GM19468 (cell line): ENCODE measurements at regions not wholly inside any gene's neighbourhood (a gene's known extent, or its start where the extent isn't known, plus 50 kb on each side); places are given as distances from the start of the nearest gene placed in this dataset.

Experiments used
- ATAC-seq: cut with Tn5 transposase; IDR thresholded peaks from one replicate; pipeline ENCODE4 v1.9.1; 2021; ENCODE audit warnings: mild to moderate bottlenecking, moderate library complexity, moderate number of reproducible peaks; ENCODE audit not compliant: unreplicated experiment; ENCODE audit errors: extremely low read depth

GRCh38 chr14:38469156-38469555 lies 213.3 kb upstream of the CLEC14A start:
- no peak for ATAC-seq

GRCh38 chr14:38442208-38442607 lies 186.3 kb upstream of the CLEC14A start:
- ATAC-seq, result no peak

DNA sequence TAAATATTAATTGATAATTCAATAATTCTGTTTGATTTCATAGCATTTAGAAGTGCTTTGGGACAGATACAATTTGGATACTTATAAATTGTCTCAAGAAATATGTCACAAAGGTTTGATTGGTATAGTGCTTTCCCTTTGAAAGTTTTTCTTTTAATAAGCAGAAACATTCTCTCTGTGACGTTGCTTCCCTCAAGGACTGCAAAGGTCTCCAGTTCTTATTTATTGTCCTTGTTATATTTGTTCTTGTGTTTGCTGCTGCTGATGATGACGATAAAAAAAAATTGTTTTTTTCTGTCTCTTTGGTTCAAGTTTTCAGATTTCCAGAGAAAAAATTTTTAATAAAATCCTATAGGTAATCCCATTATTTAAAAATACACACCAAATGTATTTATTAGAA lies 176.3 kb upstream of the CLEC14A start:
- no peak for ATAC-seq

- ATAC-seq, result no peak
Measured at GRCh38 chr14:38431156-38431555, 175.3 kb upstream of the CLEC14A start.

- no peak for ATAC-seq
Measured at GRCh38 chr14:38430522-38430921, 174.6 kb upstream of the CLEC14A start.

GRCh38 chr14:38425324-38425976 lies 169.6 kb upstream of the CLEC14A start:
- ATAC-seq, result no peak

DNA sequence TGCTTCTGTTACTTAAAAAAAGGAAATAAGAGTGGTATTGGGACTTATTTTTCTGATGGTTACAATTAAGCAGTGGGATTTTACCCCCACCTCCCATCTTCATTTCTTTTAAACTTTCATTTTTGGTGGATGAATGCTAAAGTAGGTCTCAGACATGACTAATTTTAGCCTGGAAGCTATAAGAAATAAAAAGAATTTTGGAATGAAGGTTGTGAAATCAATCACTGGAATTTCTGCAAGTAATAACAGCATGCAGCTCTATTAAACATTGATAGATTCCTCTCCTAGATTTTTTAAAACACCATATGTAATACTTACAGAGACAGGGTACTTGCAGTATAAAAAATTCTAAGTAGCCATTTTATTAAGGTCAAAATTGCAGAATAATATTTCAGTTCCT lies 164.2 kb upstream of the CLEC14A start:
- no peak for ATAC-seq

DNA sequence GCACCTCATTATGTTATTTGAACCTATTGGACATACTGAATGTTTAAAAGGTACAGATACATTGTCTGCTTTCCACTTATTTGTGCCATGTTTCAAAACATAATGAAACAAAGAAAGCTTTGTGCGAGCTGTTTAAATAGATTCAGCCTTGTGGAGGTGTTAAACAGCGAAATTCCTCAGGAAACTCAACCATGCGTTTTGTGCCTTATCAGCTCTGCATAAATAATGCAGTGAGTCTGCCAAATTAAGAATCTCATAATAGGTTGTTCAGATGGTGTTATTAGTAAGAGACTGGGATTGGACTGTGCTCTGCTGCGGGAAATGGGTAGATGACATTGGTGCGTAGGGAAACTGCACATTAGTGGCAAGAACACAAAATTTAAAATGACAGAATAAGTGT lies 163.7 kb upstream of the CLEC14A start:
- ATAC-seq, result no peak

GRCh38 chr14:38412654-38413053 lies 156.8 kb upstream of the CLEC14A start:
- ATAC-seq, result no peak

GRCh38 chr14:38410442-38410841 lies 154.5 kb upstream of the CLEC14A start:
- ATAC-seq, result no peak

DNA sequence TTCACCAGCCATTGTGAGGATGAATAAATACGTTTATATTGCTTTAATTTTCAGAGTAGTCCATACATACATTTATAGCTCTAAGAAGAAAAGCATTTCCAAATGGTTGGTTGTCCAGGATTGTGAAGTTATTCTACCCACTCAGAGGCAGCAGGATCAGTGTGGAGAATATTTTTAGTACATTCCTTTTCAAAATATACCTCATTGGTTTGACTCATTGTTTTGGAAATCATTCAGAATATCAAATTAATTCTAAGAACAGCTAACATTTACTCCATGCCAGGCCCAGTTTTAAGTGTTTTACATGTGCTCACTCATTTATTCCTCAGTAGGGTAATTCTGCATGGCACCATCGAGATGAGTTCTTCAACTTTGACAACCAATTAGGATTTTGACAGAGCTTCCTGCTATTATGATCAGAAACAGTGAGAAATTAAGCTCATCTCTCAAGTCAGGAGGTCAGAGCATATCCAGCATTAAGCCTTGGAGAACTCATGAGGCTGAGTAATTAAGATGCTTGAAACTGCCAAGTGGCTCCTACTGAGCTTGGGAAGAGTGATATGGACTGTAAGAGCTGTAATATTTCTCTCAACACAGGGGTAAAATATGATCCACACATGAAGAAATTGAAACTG lies 153.3 kb upstream of the CLEC14A start:
- ATAC-seq, result no peak

DNA sequence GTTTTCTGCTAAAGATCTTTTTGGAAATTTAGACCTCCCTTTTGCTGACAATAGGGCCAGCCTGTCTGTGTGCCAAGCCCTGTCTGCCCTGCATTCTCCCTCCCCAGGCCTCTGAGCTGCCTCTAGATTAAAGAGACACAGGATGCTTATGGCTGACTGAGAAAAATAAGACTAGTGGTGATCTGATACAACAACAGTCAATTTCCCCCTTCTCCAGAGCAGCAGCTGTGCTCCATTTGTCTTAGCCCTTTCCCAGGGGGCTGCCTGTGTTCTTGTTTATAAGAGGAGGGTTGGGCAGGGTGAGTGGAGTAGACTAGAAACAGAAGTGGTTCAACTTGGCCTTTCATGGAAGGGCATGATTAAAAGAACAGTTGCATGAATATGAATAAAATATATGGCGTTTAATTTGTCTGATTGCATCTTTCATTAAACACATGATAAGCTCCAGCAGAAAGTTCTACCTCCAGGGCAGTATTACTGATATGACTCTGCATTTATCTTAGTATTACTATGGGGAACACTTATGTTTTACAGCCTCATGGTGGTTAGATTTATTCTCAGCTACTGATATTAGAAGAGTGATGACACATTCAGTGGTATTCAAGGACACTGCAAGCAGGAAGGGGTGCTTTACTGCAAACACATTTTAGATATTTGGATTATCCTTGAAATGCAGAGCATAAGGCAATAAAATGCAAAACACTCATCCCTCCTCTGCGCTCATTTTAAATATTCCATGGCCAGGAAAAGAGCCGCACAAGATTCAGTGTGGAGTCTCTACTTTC lies 150.2 kb upstream of the CLEC14A start:
- ATAC-seq, result no peak

DNA sequence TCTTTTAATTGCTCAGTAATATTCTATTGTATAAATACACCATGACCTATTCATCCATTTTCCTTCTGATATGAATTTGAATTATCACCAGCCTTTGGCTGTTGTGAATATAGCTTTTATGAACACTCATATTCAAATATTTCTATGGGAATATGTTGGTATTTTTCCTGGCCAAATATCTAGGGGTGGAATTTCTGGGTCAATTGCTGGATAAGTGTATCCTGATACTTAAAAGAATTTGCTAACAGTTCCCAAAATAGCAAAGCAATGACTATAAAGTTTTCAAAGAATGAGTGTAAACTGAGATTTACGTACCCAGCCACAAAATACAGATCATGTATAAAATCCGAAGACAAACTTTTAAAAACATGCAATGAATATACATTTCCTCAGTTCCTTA lies 148.7 kb upstream of the CLEC14A start:
- no peak for ATAC-seq

DNA sequence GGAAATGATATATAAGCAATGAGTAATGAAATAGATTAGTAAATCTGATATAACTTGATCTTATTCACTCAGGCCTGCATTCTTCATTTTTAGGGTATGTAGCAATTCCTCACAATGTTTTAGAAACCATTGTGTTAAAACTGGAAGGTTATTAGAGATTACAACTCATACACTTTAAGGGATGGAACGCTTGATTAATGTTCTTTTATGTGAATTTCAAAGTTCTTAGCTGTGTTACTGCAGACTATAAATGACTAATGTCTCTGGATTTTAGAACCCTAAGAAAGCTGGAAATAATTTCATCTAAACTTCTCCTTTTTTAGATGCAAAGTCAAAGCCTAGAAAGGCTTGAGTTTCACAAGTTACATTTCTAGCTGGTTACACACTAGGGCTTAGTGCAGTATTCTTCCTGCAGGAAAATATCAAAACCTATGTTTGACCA lies 148.2 kb upstream of the CLEC14A start:
- no peak for ATAC-seq

GRCh38 chr14:38400751-38401150 lies 144.9 kb upstream of the CLEC14A start:
- ATAC-seq, result no peak

- no peak for ATAC-seq
Measured at GRCh38 chr14:38399652-38400051, 143.8 kb upstream of the CLEC14A start.

- no peak for ATAC-seq
Measured at GRCh38 chr14:38394767-38395166, 138.9 kb upstream of the CLEC14A start.

DNA sequence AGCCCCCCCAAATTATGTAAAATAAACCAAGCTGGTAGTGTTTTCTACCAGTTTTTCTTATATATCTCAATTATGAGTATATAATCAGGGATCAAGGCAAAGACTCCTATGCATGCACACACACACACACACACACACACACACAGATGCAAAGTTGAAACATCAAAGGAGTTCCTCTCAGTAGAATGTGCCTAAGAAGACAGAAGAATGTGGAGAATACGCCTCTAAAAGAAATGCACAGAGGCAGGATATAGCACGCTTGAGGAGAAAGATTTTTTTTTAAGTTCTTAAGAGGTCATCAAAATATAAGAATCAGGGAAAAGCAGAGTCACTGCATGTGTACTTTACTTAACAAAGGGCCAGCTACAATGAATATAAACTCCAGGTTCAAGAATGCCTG lies 138.2 kb upstream of the CLEC14A start:
- no peak for ATAC-seq

GRCh38 chr14:38391334-38391733 lies 135.4 kb upstream of the CLEC14A start:
- no peak for ATAC-seq

DNA sequence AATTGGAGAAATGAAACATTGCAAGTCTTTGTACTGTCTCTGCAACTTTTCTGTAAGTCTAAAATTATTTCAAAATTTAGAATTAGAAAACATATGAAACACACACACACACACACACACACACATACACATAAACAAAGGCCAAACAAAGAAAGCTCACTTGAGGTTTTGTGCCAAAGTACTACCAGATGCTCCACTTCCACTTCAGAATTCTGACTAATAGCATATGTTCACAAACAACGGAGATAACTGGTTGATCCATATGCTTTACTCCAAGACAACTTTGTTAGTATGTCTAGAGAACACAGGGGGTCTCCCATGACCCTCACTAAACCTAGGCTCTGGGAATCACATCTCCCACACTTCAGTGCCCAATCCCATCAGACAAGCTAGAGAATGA lies 133.8 kb upstream of the CLEC14A start:
- no peak for ATAC-seq

- no peak for ATAC-seq
Measured at GRCh38 chr14:38387821-38388220, 131.9 kb upstream of the CLEC14A start.
